GM18520 (cell line): ENCODE measurements at regions not wholly inside any gene's neighbourhood (a gene's known extent, or its start where the extent isn't known, plus 50 kb on each side); places are given as distances from the start of the nearest gene placed in this dataset.
"Not testable (repeated sequence)": the region's sequence is repeated elsewhere in the genome, so short reads cannot be mapped to it uniquely, and the experiment has no call there.

Source experiments
- ATAC-seq: cut with Tn5 transposase; IDR thresholded peaks from one replicate; pipeline ENCODE4 v1.9.1; 2021; ENCODE audit not compliant: unreplicated experiment

DNA sequence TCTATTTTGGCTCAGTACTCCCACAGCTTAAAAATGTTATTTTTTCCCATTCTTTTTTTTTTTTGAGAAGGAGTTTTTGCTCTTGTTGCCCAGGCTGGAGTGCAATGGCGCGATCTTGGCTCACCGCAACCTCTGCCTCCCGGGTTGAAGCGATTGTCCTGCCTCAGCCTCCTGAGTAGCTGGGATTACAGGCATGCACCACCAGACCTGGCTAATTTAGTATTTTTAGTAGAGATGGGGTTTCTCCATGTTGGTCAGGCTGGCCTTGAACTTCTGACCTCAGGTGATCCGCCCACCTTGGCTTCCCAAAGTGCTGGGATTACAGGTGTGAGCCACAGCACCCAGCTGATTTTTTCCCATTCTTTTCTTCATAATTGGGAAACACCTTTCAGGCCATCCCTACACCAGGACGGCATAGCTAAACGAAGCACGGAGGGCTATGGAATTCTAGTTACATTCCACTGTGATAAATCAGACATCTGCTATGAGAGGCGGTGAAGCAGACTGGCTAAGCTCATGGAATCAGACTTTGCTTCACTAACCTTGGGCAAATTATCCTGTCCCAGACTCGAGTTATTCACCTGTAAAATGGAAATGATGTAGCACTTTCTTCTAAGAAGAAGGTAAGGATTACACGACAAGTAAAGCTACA, 68.7 kb upstream of the ZFAND5 start:
- ATAC-seq = not testable (repeated sequence)

DNA sequence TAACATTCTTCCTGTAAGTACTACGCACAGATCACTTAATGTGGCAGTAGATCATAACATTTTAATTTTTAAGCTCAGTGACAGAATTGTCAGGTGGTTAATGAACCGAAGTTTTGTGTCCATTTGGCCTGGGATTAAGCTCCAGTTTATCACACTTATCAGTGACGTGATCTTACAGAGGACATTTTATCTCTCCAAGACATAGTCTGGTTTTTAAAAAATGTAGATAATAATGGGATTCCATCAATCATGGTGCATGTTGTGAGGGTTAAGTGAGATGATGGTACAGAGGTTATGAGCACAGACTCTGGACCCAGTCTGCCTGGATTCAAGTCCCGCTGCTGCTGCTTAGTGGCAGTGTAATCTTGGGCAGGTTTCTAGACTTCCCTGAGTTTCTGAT, 66.0 kb upstream of the ZFAND5 start:
- no peak for ATAC-seq

DNA sequence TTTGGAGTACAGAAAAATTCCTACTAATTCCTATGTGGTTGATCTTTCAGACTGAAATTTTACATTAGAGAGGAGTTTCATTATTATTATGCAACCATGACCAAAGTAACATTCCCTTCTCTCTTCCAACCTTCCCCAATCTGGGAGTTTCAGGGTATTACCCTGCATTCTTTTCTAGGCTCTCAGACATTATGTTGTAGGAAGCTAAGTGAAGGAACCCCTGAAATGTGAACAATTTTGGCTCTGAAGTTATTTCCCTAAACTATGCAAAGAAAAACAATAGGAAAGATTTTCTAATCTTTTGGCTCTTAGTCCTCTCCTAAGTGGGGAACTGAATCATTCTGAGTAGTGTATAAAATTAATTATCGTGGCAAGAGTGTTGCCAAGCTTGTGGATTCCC, 63.3 kb upstream of the ZFAND5 start:
- no peak for ATAC-seq

DNA sequence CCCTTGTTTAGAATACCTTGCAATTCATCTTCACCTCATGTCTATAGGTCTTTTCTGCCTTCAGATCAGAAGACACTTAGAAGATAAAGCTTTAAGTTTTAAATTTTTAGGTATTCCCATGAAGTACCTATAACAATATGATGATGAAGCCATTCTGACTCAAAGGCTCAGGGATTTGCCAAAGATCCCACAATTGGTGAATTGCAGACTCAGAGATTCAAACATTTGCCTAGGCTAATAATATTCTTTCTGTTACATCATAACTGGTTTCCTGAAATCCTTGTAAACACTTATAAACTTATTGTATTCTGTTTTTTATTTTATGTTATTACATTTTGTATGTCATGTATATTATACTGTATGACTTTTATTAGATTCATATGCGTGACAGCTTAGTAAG, 62.8 kb upstream of the ZFAND5 start:
- ATAC-seq = no peak

DNA sequence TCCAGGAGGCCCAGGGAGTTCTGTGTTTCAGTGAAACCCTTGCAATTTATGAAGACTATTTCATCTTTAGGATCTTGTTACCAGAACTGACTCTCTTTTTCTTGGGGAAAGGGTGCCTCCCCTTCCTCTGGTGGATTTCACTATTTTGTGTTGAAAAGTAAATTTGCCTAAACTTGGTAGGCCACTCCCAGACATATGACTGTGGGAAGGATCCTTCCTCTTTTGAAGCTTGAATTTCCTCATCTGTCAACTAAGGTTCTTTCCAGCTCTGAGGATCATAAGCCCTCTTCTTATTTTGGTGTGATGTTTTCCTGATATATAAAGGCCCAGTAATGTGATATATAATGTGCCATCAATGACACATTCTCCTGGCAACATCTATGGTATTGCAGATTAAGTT, 59.1 kb upstream of the ZFAND5 start:
- ATAC-seq = no peak

DNA sequence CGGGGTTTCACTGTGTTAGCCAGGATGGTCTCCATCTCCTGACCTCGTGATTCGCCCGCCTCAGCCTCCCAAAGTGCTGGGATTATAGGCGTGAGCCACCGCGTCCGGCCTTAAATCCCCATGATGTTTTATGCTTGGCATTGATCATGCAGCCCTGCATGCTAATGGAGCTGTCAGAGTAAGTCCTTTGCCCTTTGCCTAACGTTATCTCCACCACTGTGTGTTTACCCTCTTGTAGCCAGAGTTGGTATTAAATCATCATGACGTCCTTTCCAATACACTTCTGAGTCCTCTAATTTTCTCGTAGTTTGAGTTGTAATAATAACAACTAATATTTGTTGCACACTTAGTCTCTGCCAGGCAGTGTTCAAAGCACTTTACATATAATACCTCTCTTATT, 57.2 kb upstream of the ZFAND5 start:
- ATAC-seq = no peak

DNA sequence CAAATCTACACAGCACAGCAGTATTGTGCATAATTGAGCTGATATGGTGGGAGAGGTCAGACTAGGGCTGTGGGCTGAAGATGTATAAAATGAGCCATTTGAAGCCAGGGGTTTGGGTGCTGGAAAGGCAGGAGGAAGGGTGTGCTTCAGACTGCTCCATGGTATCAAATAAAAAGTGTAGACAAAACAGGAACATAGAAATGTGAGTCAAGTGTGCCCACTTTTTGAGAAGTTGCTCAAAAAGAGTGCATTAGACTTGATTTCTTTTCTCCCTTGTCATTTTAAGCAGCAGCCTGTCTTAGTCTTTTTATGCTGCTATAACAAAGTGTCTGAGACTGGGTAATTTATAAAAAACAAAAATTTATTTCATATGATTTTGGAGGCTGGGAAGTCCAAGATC, 55.8 kb upstream of the ZFAND5 start:
- no peak for ATAC-seq

DNA sequence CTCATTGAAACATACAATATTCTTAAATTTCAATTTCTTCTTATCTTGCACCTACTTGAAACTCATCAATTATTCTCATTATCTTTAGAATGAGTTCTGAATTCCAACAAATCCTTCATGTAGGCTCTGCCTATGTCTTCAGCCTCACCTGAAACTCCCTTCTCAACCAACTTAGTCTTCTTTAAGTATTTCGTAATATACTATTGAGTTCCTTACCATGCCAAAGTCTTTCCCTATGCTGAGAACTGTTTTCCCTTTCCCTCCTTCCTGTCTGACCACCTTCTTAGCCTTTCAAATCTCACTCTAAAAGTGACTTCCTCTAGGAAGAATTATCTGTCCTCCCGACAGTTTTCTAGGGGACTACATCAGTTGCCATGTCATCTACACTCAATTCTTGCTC, 50.9 kb upstream of the ZFAND5 start:
- ATAC-seq = no peak

DNA sequence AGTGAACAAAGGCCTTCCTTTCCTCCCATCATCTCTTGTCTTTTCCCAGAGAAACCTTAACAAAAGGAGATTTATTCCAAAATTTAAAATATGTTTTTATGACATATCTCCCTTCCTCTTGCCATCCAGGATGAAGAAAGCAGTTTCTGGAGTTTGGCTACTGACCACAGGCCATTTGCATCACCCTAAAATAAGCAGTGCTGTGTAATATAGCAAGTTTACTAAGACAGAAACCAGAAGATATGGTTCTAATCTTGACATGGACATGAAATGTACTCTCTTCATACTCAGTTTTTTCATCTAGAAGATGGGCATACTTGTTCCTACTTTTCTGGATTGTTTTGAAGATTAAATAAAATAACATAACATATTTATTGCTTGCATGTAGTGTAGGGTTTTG, 50.2 kb upstream of the ZFAND5 start:
- peak; percentile 41 for ATAC-seq
